Mucosa of gallbladder (tissue), 1 donor: ENCODE measurements at regions not wholly inside any gene's neighbourhood (a gene's known extent, or its start where the extent isn't known, plus 50 kb on each side); places are given as distances from the start of the nearest gene placed in this dataset.

Experiments
- DNase-seq: peaks from one replicate; pipeline ENCODE4 v3.0.0-alpha.2; 2020; ENCODE audit warnings: low spot score
- donor health status: DM: no; HTN: no; CAD: no.

DNA sequence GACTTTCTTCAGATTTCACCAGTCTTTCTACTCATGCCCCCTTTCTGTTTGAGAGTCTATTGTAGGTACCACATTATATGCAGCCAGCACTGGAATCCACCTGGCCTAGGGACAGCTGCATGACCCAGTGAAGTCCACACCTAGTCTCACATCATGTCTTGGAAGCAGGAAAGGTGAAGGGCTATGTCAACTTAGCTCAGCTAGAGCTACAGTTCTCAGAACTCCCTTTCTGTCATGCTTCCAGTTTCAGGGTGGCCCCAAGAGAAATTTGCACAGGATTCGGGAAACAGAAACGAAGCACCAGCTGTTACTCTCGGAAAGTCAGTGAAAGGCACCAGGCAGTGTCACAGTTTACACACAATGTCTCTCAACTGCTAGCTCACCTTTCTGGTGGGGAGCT lies 51.6 kb upstream of the NLRP1 start:
- no peak for DNase-seq

DNA sequence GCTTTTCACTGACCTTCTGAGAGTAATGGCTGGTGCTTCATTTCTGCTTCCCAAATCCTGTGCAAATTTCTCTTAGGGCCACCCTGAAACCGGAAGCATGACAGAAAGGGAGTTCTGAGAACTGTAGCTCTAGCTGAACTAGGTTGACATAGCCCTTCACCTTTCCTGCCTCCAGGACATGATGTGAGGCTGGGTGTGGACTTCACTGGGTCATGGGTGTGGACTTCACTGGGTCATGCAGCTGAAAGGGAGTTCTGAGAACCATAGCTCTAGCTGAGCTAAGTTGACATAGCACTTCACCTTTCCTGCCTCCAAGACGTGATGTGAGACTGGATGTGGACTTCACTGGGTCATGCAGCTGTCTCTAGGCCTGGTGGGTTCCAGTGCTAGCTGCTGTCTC lies 54.3 kb upstream of the NLRP1 start:
- DNase-seq: no peak

DNA sequence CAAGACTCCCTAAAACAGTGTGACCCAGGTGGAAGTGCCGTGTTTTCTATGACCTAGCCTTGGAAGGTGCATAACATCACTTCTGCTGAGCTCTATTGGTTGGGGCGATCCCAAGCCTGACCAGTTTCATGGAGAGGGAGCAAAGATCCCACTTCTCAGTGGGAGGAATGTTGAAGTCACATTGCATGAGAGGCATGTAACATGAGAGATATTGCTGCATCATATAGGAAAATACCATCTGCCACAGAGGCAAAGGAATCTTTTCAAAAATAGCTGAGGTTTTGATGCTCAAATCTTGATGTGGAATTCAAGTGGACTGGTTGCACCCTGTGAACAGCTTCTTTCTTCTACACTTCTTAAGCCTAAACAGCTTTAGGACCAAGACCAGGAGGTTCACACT lies 56.4 kb upstream of the NLRP1 start:
- DNase-seq: no peak

DNA sequence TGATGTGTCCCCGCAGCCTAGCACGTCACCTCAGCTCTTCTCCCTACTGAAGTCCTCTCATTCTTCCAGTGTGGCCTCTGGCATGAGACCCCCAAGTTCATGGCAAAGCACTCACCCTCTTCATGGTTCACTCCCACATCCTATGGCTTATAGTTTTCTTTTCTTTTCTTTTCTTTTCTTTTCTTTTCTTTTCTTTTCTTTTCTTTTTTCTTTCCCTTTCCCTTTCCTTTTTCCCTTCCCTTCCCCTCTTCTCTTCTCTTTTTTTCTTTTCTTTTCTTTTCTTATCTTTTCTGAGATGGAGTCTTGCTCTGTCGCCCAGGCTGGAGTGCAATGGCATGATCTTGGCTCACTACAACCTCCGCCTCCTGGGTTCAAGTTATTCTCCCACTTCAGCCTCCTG lies 58.4 kb upstream of the NLRP1 start:
- DNase-seq: no peak

DNA sequence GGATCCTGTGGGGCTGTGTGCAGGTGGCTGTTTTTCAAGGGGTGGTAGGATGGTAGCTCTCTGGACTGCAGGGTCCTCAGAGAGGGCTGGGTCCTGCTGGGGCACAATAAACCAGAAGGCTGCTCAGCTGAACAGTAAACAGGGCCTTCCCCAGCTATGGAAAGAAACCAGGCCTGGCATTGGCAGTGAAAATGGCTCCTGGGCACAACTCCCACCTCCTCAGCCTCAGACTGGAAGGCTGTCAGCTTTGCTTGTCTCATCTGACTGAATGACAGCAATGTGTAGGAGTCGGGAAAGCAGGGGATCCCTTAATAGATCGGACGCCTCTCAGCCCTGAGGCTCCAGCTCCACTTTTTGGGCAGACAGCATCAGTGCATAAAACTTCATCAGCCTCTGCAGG lies 59.8 kb upstream of the NLRP1 start:
- DNase-seq: no peak

DNA sequence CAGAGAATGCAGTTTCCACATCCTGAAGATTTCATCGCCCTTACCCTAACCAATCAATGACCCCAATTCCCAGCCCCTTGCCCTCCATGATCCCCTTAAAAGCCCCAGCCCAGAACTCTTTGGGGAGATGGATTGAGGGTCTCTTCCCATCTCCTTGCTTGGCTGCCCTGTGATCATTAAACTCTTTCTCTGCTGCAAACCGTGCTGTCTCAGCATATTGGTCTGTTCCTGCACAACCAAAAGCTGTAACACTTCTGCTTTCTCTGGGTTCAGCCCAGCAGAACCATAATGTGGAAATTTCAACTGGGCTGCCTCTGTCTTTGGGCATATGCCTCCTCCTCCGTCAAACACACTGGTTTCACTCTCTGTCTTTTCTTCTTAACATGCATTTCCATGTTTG lies 67.0 kb upstream of the NLRP1 start:
- DNase-seq: no peak

DNA sequence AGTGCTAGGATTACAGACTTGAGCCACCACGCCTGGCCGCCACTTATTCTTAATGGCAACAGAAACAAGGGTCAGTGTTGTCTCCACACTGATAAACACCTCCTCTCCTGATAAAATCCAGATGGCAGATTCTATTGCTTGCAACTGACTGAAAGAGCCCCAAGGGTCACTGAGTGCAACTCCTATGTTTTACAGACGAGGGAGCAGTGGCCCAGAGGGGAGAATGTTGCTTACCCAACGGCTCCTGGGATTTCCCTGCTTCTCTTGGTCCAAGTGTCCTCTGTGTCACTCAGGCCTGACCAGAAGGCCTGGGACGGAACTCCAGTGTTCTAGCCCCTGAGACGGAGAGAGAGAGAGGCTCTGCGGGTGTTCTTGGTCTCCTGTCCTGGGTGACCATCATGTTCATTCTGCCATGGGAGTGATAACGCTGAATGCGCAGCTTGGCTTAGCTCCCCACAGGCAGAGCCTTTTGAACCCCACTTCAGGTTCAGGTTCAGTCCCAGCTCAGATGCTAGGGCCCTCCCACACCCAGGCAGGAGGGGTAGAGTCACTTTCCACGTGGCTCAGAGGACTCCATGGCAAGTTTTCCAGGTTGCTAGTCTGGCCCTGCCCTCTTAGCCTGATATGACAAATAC lies 77.3 kb upstream of the NLRP1 start:
- DNase-seq: no peak

DNA sequence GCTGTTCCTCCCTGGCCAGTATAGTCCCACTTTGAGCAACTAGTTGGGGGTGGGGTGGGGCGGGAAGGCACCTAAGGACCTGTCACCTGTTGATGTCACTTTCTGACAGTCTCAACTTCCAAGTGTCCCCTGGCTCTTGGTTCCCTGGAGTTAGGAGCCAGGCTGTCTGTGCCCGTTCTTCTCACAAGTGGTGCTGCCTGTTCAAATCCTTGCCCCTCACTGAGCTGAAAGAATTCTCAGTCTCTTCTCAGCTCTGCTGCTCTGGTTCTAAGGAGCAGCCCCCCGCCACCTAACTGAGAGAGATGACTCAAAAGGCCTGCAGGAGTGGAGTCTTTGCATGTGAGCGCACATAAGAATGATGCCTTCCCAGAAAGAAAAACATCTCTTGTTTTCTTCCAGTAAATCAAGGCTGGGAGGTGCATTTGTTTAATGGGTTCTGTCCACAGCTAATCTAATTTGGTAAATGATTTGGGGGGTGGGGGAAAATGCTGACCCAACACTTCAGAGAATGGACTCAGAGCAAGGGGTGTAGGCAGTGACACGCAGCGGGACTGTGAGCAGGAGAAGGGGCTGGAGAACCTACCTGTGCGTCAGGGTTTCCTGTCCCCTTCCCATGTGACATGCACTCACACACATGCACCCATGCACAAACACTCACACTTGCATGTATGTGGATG lies 78.2 kb upstream of the NLRP1 start:
- DNase-seq: no peak

DNA sequence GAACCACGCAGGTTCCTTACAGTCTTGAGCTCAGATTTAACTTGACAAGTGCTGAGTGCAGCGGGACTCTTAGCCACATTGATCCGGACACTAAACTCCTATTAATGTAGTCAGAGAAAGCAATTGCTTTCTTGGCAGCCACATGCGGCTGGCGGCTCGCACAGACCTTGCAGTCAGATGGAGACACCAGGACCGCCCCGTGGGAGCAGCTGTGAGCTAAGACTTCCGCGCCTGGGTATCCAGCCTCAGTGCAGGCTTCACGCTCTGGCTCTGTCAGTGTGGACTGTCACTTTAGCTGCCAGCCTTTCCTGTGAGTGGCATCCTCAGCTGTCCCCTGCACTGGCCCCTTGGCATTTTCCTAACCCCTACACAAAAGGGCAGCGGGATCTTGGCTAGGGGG lies 80.9 kb upstream of the NLRP1 start:
- DNase-seq: no peak

DNA sequence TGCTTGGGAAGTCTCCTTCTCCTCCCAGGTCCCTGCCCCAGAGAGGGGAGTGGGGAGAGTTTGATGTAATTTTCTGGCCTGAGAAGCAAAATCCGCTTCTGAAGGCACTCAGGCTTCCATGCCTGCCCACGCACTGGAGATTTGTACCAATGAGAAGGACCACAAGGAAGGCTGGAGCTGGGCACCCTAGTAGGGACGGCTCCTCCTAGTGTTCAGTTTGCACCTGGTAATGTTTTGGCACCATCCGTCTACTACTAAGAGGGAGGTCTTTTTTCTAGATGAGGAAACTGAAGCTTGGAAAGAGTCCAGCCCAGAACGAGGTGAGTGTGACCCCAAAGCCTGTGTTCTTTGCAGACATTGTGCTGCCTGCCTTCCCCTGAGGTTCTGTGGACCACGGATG lies 83.6 kb upstream of the NLRP1 start:
- DNase-seq: no peak

DNA sequence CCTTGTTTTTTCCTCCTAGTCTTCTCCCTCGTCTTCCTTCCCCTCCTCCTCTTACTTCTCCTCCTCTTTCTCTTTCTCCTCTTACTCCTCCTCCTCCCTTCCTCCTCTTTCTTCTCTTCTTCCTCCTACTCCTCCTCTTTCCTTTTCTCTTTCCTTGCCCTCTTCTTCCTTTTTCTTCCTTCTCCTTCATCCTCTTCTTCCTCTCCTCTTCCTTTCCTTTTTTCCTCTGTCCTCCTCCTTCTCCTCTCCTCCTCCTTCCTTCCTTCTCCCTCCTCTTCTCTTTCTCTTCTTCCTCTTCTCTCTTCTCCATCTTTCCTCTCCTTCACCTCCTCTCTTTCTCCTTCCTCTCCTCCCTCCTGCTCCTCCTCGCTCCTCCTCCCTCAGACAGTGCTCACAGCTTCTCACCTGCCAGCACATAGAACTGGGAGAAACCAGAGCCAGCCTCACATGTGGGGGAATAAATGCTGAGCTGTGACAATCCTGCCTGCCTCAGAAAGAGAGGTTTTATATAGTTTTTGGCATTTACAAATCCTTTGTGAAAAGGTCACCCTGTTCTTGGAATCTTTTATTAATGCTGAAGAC lies 84.3 kb upstream of the NLRP1 start:
- no peak for DNase-seq

DNA sequence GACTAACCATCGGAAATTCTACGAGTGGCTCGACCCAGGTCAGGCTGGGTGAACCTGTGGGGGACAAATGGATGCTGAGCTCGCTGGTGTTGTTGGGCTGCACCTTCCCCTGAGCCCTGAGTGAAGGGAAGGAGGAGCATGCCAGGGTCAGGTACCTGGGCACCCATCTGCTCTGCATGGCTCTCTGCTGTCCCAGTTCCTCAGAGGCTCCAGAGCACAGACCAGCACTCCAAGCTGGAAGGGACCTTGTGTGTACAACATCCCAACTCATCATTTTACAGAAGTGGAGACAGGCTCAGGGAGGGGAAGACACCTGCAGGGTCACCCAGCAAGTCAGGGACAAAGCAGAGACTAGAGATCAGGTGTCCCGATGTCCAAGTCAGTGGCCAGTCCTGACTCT lies 84.9 kb upstream of the NLRP1 start:
- no peak for DNase-seq

DNA sequence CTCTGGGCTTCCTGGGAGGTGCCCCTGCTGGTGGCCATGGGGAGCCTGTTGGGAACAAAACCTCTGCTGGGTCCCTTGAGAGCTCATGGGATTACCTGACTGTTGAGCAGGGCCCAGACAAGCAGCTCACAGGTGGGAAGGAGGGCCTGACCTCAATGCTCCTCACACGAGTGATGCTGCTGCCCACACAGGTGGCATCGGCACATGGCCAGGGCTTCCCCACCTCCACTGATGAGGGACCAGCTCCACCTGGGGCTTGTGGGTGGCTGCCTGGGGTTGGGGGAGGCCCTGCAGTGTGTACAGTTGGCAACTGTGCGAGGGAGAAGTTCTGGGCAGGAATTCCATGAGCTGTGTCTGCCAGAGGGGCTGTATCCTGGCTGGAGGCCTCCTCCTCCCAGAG lies 87.8 kb upstream of the NLRP1 start:
- DNase-seq: no peak

DNA sequence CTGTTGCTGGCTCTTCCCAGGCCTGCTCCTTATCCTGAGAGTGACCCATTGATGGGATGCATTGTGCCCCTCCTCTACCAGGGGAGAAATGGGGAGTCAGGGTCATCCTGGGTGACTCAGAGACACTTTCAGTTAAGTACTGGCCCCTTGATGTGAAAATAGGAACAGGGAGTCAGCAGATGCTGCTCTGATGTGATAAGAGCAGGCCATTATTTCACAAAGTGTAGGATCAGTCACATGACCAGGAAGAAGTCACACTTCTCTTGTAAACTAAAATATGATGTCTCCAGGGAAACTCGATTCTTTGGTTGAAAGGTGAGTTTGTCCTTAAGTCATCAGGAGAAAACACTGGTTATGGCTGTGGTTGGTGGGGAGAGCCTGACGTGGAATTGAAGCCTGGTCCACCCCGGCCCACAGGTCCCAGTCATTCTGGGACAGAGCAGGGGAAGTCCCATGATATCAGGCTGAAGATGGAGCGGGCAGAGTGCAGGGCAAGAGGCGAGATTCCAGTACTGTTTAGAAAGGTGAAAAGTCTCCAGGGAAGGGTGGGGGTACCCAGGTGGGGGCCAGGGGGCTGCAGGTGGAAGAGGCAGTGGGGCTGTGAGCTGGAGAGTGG lies 88.6 kb upstream of the NLRP1 start:
- no peak for DNase-seq

DNA sequence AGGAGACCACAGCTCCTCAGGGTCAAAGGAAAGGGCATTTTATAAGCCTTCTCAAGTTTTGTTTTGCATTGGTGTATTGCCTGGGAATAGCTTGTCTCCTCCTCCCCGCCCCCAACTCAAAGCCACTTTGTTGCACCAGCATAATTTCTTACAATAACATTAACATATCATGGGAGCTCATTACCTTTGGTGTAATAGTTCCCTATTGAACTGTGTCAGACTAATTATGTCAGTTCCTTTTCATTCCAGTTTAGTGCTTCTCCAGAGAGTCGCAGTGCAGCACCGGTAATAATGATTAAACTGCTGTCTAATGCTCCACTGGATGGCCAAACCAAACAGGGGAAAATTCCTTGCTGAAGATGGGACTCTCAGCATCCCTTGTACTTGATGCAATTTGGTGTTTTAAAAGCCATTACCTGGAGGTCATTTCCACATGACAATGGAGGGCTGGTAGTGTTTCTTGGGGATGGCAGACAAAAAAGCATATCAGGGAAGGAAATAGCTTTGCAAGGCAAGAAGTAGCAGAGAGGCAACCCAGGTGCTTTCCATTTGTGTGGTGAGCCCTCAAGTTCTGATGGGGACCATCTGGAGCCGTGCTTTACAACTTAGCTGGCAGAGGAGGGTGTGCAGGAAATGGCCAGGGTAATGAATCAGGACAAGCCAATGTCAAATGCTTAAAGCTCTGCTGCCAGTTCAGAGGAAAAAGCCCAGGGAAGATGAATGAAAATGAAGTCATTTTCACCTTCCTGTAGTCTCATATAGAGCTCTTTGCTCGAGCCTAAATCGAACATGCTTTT lies 91.5 kb upstream of the NLRP1 start:
- DNase-seq: no peak

DNA sequence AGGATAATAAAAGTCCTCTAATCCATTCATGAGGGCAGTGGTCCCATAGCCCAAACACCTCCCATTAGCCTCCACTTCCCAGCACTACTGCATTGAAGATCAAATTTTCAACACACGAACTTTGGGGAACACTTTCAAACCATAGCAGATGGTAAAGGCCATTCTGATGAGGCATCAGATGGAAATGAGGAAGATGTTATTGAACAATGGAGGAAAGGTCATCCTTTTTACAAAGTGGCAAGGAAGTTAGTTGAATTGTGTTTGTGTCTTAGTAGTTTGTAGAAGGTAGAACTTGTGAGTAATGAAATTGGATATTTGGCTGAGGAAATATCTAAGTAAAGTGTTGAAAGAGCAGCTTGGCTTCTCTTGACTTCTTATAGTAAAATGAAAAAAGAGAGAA lies 93.3 kb upstream of the NLRP1 start:
- DNase-seq: no peak

DNA sequence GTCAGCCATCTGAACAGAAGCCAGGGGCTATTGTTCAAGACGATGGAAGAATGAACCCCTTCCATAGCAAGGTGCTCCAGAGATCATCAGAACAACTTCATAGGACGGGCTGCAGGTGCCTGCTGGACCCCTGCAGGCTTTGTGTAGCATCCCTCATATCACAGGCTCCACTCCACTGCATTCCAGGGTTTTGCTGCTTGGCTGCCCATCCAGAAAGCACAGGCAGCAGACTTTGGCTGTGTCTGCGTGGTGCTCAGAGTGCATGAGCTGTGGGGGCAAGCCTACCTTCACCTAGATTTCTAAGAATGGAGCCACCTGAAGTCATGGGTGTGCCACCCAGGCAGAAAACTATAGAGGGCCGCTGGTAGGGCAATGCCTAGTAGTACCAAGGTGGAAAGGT lies 93.9 kb upstream of the NLRP1 start:
- no peak for DNase-seq

DNA sequence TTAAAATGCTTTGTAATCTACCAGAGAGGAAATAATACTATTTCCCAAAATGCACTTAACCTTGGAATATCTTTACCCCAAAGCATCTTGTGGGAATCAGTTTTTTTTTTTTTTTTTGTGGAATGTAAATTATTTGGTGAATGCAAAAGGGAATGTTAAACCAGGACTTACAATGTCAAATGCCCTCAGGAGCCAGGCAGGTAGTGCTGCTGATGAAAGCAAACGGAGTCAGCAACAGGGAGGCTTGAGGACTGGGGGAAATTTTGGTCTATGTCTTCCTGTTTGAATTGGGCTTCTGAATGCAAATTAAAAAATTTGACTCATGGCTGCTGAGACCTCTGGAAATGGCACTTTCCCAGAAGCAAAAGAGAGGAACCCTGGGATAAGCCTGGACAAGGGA lies 96.5 kb upstream of the NLRP1 start:
- DNase-seq: no peak

DNA sequence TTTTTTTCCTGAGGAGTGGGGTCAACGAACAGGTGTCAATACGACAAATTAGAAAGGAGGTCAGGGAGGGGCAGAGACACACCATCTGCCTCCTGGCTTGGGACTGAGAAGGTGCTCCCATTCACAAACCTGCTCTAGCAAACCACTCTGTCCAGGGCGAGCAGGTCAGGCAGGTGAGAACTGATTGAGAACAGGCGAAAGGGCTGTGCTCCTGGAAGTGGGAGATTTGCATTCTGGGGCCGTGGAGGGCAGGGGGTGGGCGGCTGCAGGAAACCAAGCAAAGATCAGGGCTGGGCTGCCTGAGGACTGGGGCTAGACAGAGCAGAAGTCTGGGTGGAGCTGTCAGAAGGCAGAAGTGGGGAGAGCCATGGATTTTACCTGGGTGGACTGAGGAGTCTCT lies 98.9 kb upstream of the NLRP1 start:
- DNase-seq: no peak

DNA sequence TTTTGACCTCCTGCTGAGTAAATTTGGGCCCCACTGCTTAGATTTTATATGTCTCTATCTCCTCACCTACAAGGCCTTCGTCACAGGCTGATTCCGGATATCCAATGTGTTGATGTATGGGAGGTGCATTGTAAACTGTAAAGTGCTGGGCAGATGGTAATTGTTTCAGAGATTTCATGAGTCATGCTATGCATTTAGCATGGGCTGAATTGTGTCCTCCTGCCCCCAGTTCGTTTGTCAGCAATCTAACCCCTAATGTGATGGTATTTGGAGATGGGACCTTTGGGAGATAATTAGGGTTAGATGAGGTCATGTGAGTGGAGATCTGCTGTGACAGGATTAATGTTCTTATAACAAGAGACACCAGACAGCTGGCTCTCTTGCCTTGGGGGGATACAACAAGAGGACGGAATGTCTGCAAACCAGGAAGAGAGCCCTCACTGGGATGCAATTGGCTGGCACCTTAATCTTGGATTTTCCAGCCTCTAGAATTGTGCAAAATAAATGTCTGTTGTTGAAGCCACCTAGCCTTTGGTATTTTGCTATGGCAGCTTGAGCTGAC lies 101.8 kb upstream of the NLRP1 start:
- DNase-seq: no peak

DNA sequence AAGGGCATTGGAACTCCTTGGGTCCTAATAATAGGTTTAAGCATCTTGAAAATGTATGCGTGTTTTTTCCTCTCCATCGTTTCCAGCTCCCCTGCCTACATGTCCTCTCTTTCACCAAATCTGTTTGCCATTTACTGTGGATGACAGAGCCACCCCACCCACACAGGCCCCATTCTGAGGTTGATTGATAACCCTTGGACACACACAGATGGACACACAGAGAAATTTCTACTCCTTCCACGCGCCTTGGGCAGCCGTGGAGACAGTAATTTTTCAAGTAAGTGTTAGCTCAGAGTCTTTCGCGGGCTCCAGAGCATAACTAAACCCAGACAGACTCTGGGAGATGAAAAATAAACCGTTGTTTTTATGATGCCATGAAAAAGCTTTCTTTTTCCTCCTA lies 103.3 kb upstream of the NLRP1 start:
- DNase-seq: no peak

DNA sequence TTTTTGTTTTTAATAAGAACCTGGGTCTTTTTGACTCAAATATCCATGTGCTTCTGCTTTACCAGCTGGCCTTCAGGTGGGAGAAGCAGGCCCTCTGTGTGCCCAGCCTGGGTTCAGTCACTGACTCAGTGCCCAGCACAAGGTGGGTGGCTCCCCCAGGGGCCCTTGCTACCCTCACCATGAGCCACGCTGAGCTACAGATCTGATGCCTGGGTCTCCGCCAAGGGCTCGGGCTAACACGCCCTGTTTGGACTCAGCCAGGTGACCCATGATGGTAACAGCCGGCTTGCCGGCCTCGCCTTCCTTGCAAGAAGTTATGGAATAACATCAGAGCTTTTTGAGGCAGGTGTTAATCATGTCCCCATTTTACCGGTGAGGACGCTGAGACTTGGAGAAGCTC lies 109.5 kb upstream of the NLRP1 start:
- DNase-seq: no peak
